ENCODE measurements at regions not wholly inside any gene's neighbourhood (a gene's known extent, or its start where the extent isn't known, plus 50 kb on each side); places are given as distances from the start of the nearest gene placed in this dataset.

DNA sequence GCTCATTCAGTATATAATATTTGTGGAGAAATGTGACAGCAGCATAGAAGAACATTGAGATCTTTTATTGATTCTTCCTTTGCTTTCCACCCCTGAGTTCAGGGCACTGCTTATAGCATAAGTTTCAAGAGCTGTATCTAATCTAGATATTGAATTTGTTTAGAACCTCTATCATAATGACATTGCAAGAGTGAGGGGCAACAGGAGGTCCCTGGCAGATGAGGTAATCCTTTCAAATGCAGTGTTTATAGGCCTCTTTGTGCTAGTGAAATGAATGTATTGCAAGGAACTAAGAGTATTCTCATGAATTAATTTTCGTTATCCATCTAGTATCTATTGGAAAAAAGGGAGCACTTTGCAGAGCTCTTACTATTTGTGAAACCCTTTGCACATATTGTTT lies 167.2 kb upstream of the FERD3L start:
- Histone ChIP-seq H3K27me3 (ENCODE audit: control insufficient read depth in 1 of 2, insufficient read depth in 2 of 2, low read length in 2 of 2) (no peaks in the 10 kb centered on the region), H3K36me3 (ENCODE audit: control insufficient read depth in 2 of 2, insufficient read depth in 2 of 2, low read length in 2 of 2) (no peaks in the 10 kb centered on the region), H3K9ac (ENCODE audit: low read length in 2 of 2) (no peak overlapping the region), H3K4me1 (ENCODE audit: control insufficient read depth, insufficient read depth, low read length) (no peaks in the 10 kb centered on the region), H3K4me3 (ENCODE audit: low read length in 2 of 2) (no peak overlapping the region), H3K27ac (ENCODE audit: low read length) (no peak overlapping the region), H3K9me3 (ENCODE audit: control insufficient read depth in 2 of 2, low read length in 2 of 2) (no peaks in the 10 kb centered on the region)

DNA sequence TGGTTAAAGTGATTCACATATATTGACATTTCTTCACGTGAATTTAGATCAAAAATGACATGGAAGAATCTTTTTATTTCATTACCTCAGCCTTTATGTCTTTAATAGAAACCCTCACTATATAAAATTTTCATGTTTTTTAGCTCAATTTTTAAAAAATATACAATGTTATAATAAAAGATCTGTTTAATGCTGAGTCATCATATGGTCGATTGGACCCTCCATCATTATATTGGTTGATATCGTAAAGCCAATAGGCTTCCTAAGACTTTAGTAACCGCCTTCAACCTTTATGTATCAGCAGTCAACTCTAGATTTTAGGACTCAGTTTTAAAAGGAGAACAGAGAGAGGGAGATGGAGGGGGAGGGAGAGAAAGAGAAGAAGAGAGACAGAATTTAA lies 162.3 kb upstream of the FERD3L start:
- H3K9ac ChIP-seq (ENCODE audit: low read length in 2 of 2), result no peak overlapping the region
- H3K4me3 ChIP-seq (ENCODE audit: low read length in 2 of 2), result no peak overlapping the region
- H3K36me3 ChIP-seq (ENCODE audit: control insufficient read depth in 2 of 2, insufficient read depth in 2 of 2, low read length in 2 of 2), result no peaks in the 10 kb centered on the region
- no peaks in the 10 kb centered on the region for H3K9me3 ChIP-seq (ENCODE audit: control insufficient read depth in 2 of 2, low read length in 2 of 2)
- H3K27ac ChIP-seq (ENCODE audit: low read length), result no peak overlapping the region
- H3K4me1 ChIP-seq (ENCODE audit: control insufficient read depth, insufficient read depth, low read length), result no peaks in the 10 kb centered on the region
- H3K27me3 ChIP-seq (ENCODE audit: control insufficient read depth in 1 of 2, insufficient read depth in 2 of 2, low read length in 2 of 2), result no peaks in the 10 kb centered on the region

DNA sequence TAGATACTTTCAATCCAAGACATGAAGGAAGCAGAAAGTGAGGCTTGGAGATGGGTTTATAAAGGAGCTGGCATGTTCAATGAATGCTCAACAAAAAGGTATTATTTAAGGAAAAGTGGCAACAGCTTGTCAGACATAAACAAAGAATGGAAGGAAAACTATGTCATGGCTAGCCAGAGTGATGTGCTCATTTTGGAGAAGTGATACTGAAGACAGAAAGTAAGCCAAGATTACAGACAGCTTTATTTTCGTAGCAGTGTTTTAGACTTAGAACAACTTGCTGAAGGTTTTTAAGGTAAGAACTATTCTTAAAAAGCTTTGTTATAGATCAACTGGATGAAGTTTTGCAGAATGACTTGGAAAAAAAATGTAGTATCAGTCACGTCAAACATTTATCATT lies 160.5 kb upstream of the FERD3L start:
- H3K4me1 ChIP-seq (ENCODE audit: control insufficient read depth, insufficient read depth, low read length), result no peaks in the 10 kb centered on the region

DNA sequence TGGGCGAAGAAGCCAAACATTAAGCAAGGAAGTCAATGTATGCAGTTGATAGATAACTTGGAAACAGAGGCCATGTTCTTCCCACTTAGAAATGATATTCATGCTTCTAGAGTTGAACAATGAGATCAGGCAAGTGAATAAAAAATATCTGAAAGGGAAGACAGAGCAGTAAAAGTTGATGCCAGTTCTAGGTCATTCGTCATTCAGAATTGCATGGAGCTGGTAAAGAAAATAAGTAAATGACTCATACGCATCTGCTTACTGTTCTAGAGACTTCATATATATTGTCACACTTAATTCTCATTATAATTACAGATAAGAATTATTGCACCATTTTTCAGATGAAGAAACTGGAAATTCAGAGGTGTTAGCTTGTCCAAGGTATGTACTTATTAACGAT lies 158.9 kb upstream of the FERD3L start:
- H3K27ac ChIP-seq (ENCODE audit: low read length), result no peak overlapping the region
- no peaks in the 10 kb centered on the region for H3K4me1 ChIP-seq (ENCODE audit: control insufficient read depth, insufficient read depth, low read length)
- no peaks in the 10 kb centered on the region for H3K36me3 ChIP-seq (ENCODE audit: control insufficient read depth in 2 of 2, insufficient read depth in 2 of 2, low read length in 2 of 2)
- H3K9ac ChIP-seq (ENCODE audit: low read length in 2 of 2), result no peak overlapping the region
- H3K9me3 ChIP-seq (ENCODE audit: control insufficient read depth in 2 of 2, low read length in 2 of 2), result no peaks in the 10 kb centered on the region
- H3K27me3 ChIP-seq (ENCODE audit: control insufficient read depth in 1 of 2, insufficient read depth in 2 of 2, low read length in 2 of 2), result no peaks in the 10 kb centered on the region
- no peak overlapping the region for H3K4me3 ChIP-seq (ENCODE audit: low read length in 2 of 2)

More for the DNA sequence above, 160.5 kb upstream of the FERD3L start:
- Histone ChIP-seq H3K9me3 (ENCODE audit: control insufficient read depth in 2 of 2, low read length in 2 of 2) (no peaks in the 10 kb centered on the region), H3K27ac (ENCODE audit: low read length) (no peak overlapping the region), H3K27me3 (ENCODE audit: control insufficient read depth in 1 of 2, insufficient read depth in 2 of 2, low read length in 2 of 2) (no peaks in the 10 kb centered on the region), H3K36me3 (ENCODE audit: control insufficient read depth in 2 of 2, insufficient read depth in 2 of 2, low read length in 2 of 2) (no peaks in the 10 kb centered on the region), H3K4me3 (ENCODE audit: low read length in 2 of 2) (no peak overlapping the region), H3K9ac (ENCODE audit: low read length in 2 of 2) (no peak overlapping the region)

DNA sequence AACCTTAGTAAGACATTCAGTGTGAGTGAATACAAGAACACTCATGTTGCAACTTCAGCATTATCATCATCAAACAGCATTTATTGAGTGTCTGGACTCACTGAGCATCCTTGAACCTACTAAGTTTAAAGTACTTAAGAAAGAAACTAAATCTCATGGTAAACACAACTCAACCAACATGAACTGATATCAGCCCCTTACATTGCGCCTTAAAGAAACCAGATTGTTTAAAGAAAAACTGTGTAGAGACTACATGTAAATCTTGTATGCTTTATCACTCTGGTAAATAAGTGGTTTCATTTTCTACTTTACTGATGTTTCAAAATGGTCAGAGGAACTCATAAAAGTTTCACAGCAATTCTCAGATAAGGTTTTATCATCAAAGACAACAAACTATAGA lies 157.5 kb upstream of the FERD3L start:
- H3K4me3 ChIP-seq (ENCODE audit: low read length in 2 of 2), result no peak overlapping the region
- H3K27me3 ChIP-seq (ENCODE audit: control insufficient read depth in 1 of 2, insufficient read depth in 2 of 2, low read length in 2 of 2), result no peaks in the 10 kb centered on the region
- H3K36me3 ChIP-seq (ENCODE audit: control insufficient read depth in 2 of 2, insufficient read depth in 2 of 2, low read length in 2 of 2), result no peaks in the 10 kb centered on the region
- no peaks in the 10 kb centered on the region for H3K9me3 ChIP-seq (ENCODE audit: control insufficient read depth in 2 of 2, low read length in 2 of 2)
- H3K9ac ChIP-seq (ENCODE audit: low read length in 2 of 2), result no peak overlapping the region
- no peaks in the 10 kb centered on the region for H3K4me1 ChIP-seq (ENCODE audit: control insufficient read depth, insufficient read depth, low read length)
- no peak overlapping the region for H3K27ac ChIP-seq (ENCODE audit: low read length)

DNA sequence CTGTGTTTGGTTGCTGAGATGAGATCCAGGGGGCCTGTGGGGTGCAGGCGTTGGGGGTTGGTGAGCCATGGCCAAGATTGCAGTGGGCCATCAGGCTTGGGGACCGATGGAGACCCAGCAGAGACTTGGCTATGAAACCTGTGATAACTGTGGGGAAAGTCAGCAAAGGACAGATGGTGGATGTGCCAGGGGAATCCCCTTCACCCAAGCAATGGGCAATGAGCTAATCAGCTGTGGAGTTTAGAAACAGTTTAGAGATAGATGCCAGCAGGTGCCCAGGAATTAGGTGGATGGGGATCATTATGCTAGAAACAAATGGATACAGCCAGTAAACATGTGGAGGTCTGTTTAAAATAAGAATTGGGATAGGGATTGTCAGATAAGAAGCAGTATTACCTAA lies 151.4 kb upstream of the FERD3L start:
- no peaks in the 10 kb centered on the region for H3K9me3 ChIP-seq (ENCODE audit: control insufficient read depth in 2 of 2, low read length in 2 of 2)
- no peak overlapping the region for H3K27ac ChIP-seq (ENCODE audit: low read length)
- H3K36me3 ChIP-seq (ENCODE audit: control insufficient read depth in 2 of 2, insufficient read depth in 2 of 2, low read length in 2 of 2), result no peaks in the 10 kb centered on the region
- H3K9ac ChIP-seq (ENCODE audit: low read length in 2 of 2), result no peak overlapping the region
- no peaks in the 10 kb centered on the region for H3K27me3 ChIP-seq (ENCODE audit: control insufficient read depth in 1 of 2, insufficient read depth in 2 of 2, low read length in 2 of 2)
- H3K4me3 ChIP-seq (ENCODE audit: low read length in 2 of 2), result no peak overlapping the region
- no peaks in the 10 kb centered on the region for H3K4me1 ChIP-seq (ENCODE audit: control insufficient read depth, insufficient read depth, low read length)

DNA sequence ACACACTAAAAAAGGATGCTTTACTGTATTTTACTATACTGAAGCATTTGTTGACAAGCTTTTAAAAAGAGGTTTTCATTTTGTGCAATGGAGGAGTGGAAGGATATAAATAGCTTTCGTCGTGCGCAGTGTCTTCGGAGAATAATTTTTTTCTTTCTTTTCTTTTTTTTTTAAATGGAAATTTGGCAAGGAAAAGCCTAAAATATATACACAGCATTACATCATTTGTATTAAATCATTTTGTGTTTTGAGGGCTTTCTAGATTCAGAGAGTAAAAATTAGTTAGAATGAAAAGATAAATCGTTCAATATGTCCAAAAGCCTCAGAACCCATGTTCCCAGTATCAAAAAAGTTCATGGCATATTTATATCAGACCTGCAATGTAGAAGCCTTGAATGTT lies 150.2 kb upstream of the FERD3L start:
- Histone ChIP-seq H3K27ac (ENCODE audit: low read length) (no peak overlapping the region), H3K4me3 (ENCODE audit: low read length in 2 of 2) (no peak overlapping the region), H3K4me1 (ENCODE audit: control insufficient read depth, insufficient read depth, low read length) (no peaks in the 10 kb centered on the region), H3K27me3 (ENCODE audit: control insufficient read depth in 1 of 2, insufficient read depth in 2 of 2, low read length in 2 of 2) (no peaks in the 10 kb centered on the region), H3K9ac (ENCODE audit: low read length in 2 of 2) (no peak overlapping the region), H3K9me3 (ENCODE audit: control insufficient read depth in 2 of 2, low read length in 2 of 2) (no peaks in the 10 kb centered on the region), H3K36me3 (ENCODE audit: control insufficient read depth in 2 of 2, insufficient read depth in 2 of 2, low read length in 2 of 2) (no peaks in the 10 kb centered on the region)

DNA sequence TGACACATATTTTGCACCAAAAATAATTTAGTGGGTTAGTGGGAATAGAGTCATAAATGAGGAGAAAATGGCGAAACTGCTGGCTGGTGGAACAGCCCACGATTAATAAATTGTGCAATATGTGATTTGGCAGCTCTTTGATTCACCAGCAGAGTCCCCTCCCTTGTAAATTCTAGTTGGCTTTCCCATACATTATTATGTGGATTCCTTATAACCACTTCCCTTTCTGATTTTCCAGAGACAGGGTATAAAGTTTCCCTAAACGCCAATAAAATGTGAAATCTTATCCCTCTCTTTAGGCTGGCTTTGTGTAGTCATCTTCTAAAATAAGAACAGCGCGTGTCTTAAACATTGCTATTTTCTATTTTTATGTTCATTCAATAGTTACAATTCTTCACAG lies 149.4 kb upstream of the FERD3L start:
- no peaks in the 10 kb centered on the region for H3K9me3 ChIP-seq (ENCODE audit: control insufficient read depth in 2 of 2, low read length in 2 of 2)
- no peak overlapping the region for H3K9ac ChIP-seq (ENCODE audit: low read length in 2 of 2)
- H3K27ac ChIP-seq (ENCODE audit: low read length), result no peak overlapping the region
- no peaks in the 10 kb centered on the region for H3K27me3 ChIP-seq (ENCODE audit: control insufficient read depth in 1 of 2, insufficient read depth in 2 of 2, low read length in 2 of 2)
- H3K4me1 ChIP-seq (ENCODE audit: control insufficient read depth, insufficient read depth, low read length), result no peaks in the 10 kb centered on the region
- no peak overlapping the region for H3K4me3 ChIP-seq (ENCODE audit: low read length in 2 of 2)
- H3K36me3 ChIP-seq (ENCODE audit: control insufficient read depth in 2 of 2, insufficient read depth in 2 of 2, low read length in 2 of 2), result no peaks in the 10 kb centered on the region

DNA sequence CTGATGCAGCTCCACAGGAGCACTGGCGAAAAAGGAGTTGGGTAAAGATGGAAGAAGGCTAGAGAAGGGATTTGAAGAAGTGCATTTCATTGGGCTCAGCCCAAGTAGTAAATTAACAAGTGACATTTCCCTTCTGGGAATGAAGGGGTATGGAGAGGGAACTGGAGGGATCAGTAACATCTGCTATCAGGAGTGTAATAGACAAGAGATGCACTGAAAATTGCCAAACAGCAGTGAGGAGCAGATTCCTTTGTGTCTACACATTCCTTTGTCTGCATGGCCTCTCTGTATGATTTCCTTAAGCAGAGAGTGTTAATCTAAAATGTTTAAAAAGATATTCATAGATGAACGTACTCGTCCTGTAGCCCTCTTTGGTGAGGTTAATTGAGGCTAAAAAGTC lies 148.2 kb upstream of the FERD3L start:
- no peaks in the 10 kb centered on the region for H3K27me3 ChIP-seq (ENCODE audit: control insufficient read depth in 1 of 2, insufficient read depth in 2 of 2, low read length in 2 of 2)

DNA sequence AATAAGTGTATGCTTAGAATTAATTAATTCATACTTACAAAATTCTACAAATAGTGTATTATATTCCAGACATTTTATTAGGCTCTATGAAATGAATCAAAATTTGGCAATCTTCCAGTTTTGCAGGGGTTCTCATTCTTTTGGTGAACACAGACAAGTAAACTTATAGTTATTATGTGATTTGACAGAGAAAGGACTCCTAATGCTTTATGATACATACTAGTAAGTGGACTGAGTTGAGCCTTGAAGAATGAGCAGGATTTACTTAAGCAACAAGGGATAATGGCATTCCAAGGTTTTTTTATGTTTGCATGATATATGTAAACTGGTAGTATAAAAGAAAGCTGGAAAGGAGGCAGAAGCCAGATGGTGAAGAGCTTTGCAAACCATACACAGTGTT lies 145.7 kb upstream of the FERD3L start:
- Histone ChIP-seq H3K27me3 (ENCODE audit: control insufficient read depth in 1 of 2, insufficient read depth in 2 of 2, low read length in 2 of 2) (no peaks in the 10 kb centered on the region), H3K9me3 (ENCODE audit: control insufficient read depth in 2 of 2, low read length in 2 of 2) (no peaks in the 10 kb centered on the region), H3K4me1 (ENCODE audit: control insufficient read depth, insufficient read depth, low read length) (no peaks in the 10 kb centered on the region), H3K36me3 (ENCODE audit: control insufficient read depth in 2 of 2, insufficient read depth in 2 of 2, low read length in 2 of 2) (no peaks in the 10 kb centered on the region), H3K4me3 (ENCODE audit: low read length in 2 of 2) (no peak overlapping the region), H3K9ac (ENCODE audit: low read length in 2 of 2) (no peak overlapping the region), H3K27ac (ENCODE audit: low read length) (no peak overlapping the region)

More for the DNA sequence above, 148.2 kb upstream of the FERD3L start:
- H3K4me1 ChIP-seq (ENCODE audit: control insufficient read depth, insufficient read depth, low read length), result no peaks in the 10 kb centered on the region
- H3K4me3 ChIP-seq (ENCODE audit: low read length in 2 of 2), result no peak overlapping the region
- no peaks in the 10 kb centered on the region for H3K9me3 ChIP-seq (ENCODE audit: control insufficient read depth in 2 of 2, low read length in 2 of 2)
- no peak overlapping the region for H3K9ac ChIP-seq (ENCODE audit: low read length in 2 of 2)
- H3K36me3 ChIP-seq (ENCODE audit: control insufficient read depth in 2 of 2, insufficient read depth in 2 of 2, low read length in 2 of 2), result no peaks in the 10 kb centered on the region
- no peak overlapping the region for H3K27ac ChIP-seq (ENCODE audit: low read length)

DNA sequence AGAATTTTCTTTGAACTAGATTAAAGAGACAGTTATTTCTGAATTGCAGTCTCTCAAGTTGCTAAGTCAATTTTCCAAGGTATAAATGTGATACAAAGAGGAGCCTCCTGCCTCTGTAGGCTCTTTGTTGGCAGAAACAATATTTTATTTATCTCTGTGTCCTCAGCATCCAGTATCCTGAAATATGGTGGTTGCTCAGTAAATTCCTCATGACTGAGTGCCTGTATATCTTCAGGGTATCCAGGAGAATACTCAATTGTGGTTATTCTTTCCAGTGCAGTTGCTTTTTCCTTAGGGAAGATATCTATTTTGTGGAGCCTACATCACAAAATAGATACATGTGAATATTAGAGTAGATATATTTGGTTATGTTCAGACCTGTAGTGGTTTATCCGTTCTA lies 144.8 kb upstream of the FERD3L start:
- H3K9me3 ChIP-seq (ENCODE audit: control insufficient read depth in 2 of 2, low read length in 2 of 2), result no peaks in the 10 kb centered on the region
- H3K27me3 ChIP-seq (ENCODE audit: control insufficient read depth in 1 of 2, insufficient read depth in 2 of 2, low read length in 2 of 2), result no peaks in the 10 kb centered on the region

More for the DNA sequence above, 144.8 kb upstream of the FERD3L start:
- no peaks in the 10 kb centered on the region for H3K36me3 ChIP-seq (ENCODE audit: control insufficient read depth in 2 of 2, insufficient read depth in 2 of 2, low read length in 2 of 2)
- H3K4me3 ChIP-seq (ENCODE audit: low read length in 2 of 2), result no peak overlapping the region
- no peak overlapping the region for H3K27ac ChIP-seq (ENCODE audit: low read length)
- H3K9ac ChIP-seq (ENCODE audit: low read length in 2 of 2), result no peak overlapping the region
- no peaks in the 10 kb centered on the region for H3K4me1 ChIP-seq (ENCODE audit: control insufficient read depth, insufficient read depth, low read length)
